Activated CD8-positive, alpha-beta memory T cell treated with anti-CD3 and anti-CD28 coated beads for 24 hours (primary cell): ENCODE measurements at regions not wholly inside any gene's neighbourhood (a gene's known extent, or its start where the extent isn't known, plus 50 kb on each side); places are given as distances from the start of the nearest gene placed in this dataset.
"Not testable (repeated sequence)": the region's sequence is repeated elsewhere in the genome, so short reads cannot be mapped to it uniquely, and the experiment has no call there.

Source experiments
- DNase-seq: peaks from one replicate; pipeline ENCODE4 v3.0.0-alpha.2; 2020

DNA sequence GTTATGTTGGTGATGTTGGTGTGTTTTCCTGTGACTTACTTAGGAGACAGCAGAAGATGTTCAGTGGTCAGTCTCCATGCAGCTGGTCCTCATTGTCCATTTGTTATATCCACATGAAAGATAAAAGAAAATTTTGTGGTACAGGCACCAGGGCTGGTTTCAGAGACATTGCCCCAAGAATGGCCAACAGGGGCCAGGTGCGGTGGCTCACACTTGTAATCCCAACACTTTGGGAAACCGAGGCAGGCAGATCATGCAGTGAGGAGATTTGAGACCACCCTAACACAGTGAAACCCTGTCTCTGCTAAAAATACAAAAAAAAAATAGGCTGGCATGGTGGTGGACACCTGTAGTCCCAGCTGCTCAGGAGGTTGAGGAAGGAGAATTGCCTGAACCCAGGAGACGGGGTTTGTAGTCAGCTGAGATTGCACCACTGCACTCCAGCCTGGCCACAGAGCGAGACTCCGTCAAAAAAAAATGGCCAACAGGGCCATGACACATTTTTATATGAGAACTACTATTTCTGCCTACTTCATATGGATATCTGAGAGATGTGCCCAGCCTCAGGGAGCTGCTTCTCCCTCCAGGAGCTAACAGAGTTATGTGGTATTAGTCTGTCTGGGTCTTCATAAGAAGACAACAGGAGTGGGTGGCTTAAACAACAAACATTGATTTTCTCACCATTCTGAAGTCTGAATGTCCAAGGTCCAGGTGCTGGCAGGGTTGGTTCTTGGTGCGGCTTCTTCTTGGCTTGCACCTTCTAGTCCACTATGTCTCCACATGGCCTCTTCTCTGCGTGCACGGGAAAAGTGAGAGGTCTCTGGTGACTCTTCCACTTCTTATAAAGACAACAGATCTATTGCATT, 821.7 kb downstream of the TMEM121 start:
- no peak for DNase-seq

GRCh38 chr14:106348873-106349540, 822.6 kb downstream of the TMEM121 start:
- peak; percentile 99 for DNase-seq

DNA sequence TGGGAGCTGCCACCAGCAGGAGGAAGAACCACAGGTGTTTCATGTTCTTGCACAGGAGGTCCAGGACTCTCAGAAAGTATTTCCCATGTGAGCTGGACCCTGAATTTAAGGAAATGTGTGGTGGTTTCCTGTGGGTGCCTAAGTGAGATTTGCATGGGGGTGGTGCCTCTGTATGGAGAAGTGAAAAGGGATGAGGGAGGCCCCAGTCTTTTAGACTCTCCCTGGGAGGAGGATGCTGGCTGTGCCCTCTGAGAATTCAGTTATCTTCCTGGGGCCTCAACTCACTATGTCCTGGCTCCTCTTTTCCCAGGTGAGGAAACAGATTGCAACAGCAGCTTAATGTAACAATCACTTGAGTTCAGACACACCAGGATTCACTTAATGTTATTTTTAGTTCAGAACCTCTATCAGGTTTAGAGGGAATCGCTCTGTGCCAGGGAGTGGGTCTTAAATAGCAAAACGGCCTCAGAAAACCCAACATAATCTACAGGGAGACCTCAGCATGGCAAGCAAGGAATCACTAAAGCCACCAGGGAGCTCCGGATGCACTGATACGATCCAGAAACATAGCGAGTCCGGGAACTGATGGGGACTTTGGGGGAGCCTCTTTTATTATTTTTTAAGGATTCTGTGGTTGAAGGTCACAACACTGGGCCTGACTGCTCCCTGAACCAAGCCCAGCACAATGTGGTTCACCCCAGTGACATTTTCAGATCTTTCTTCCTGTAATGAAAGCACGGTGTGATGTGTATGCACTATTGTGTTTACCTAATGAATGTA, 823.5 kb downstream of the TMEM121 start:
- not testable (repeated sequence) for DNase-seq

- DNase-seq = not testable (repeated sequence)
Observed at GRCh38 chr14:106355007-106355791, 828.8 kb downstream of the TMEM121 start.

- not testable (repeated sequence) for DNase-seq
Observed at GRCh38 chr14:106355881-106356642, 829.7 kb downstream of the TMEM121 start.

DNA sequence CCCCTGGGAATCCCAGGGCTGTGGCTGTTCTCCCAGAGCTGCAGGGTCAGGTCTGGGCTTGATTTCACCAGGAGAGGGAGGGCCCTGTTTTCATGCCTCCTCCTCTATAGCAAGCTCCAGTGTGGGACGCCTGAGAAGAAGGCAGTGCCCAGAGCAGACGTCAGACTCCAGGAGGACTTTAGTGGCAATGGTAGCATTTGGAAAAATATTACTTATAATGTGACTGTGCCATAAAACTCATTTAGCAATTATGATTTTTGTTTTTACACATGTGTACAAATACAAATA, 830.2 kb downstream of the TMEM121 start:
- DNase-seq = not testable (repeated sequence)

DNA sequence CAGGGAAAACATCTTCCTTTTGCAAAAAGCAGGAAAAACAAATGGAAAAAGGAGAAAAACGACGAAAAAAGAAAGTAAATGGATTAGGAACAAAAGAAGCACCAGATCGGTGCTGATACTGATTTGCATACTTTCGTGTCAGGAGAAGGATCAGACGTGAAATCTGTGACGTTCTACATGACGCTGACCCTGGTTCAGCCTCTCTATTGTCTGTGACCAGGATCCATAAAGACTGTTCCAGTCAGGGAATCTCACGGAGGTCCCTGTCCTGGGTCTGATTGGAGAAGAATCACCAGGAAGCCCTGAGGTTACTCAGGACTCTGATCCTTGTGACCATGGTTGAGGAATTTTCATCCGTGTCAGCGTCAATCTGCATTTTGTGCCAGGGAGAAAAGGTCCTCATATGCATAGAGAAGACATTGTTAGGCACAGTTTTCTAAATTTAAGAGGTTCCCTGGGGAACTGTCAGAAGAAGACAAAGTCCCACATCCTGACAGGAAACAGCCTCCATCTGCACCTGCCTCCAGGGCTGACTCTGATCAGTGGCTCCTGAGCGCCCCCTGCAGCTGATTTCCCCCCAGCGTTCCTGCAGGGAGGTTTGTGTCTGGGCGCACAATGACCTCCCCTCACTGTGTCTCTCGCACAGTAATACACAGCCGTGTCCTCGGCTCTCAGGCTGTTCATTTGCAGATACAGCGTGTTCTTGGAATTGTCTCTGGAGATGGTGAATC, 832.9 kb downstream of the TMEM121 start:
- peak; percentile 75 for DNase-seq

DNA sequence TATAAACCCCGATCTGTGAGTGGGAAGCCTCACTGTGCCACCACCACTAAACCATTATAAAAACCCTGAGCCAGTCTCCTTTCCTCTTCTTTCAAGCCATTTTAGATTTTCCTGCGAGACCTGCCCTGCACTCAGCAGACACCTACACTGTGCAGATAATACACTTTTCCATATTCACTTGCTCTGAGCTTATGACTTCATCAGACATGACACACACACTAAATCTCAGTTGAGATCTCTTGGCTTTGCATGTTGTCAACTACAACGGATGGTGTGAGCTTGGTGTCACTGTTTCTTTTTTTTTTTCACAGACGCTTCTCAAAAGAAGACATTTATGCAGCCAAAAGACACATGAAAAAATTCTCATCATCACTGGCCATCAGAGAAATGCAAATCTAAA, 839.0 kb downstream of the TMEM121 start:
- DNase-seq = not testable (repeated sequence)

- not testable (repeated sequence) for DNase-seq
Observed at GRCh38 chr14:106365894-106366293, 839.5 kb downstream of the TMEM121 start.

GRCh38 chr14:106366971-106367370, 840.6 kb downstream of the TMEM121 start:
- not testable (repeated sequence) for DNase-seq

- not testable (repeated sequence) for DNase-seq
Observed at GRCh38 chr14:106369456-106369855, 843.1 kb downstream of the TMEM121 start.

- DNase-seq = peak; percentile 90
Observed at GRCh38 chr14:106372870-106373652, 846.7 kb downstream of the TMEM121 start.

- DNase-seq = not testable (repeated sequence)
Observed at GRCh38 chr14:106373653-106374110, 847.3 kb downstream of the TMEM121 start.

- DNase-seq = no peak
Observed at GRCh38 chr14:106377432-106377831, 851.0 kb downstream of the TMEM121 start.

- DNase-seq = no peak
Observed at GRCh38 chr14:106378191-106378590, 851.8 kb downstream of the TMEM121 start.

GRCh38 chr14:106380740-106381139, 854.4 kb downstream of the TMEM121 start:
- no peak for DNase-seq

- not testable (repeated sequence) for DNase-seq
Observed at GRCh38 chr14:106389186-106389585, 862.8 kb downstream of the TMEM121 start.

- no peak for DNase-seq
Observed at GRCh38 chr14:106390401-106390800, 864.0 kb downstream of the TMEM121 start.

DNA sequence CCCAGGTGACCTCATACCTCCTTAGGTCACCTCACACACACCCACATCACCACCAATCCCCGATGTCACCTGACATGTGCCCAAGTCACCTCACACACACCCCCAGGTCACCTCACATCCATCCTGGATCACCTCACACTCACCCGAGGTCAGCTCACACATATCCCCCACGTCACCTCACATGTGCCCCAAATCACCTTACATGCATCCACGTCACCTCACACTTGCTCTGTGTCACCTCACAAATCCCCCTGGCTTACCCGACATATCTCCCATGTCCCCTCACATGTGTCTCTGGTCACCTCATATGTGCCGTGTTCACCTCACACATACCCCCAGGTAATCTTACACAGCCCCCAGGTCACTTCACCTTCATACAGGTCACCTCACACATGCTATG, 864.6 kb downstream of the TMEM121 start:
- no peak for DNase-seq

DNA sequence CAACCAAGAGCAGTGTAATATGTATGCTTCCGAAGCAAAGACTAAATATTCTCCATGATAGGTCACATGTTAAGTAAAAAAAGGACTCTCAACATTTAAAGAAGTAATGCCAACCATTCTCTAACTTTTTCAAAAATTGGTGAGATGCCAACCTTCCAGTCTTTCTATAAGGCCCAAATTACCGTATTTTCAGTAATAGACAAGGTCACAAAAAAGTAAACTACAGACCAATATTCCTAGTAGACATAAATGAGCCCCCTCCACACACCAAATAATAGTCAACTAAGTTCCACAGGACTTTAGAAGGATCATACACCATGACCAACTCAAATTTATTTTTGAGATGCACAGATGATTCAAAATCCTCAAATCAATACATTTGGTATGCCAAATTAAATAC, 867.4 kb downstream of the TMEM121 start:
- no peak for DNase-seq
